Pancreas (tissue), 10 donors: ENCODE measurements at regions not wholly inside any gene's neighbourhood (a gene's known extent, or its start where the extent isn't known, plus 50 kb on each side); places are given as distances from the start of the nearest gene placed in this dataset.
"Not testable (repeated sequence)": the region's sequence is repeated elsewhere in the genome, so short reads cannot be mapped to it uniquely, and the experiment has no call there.

Source experiments
- ATAC-seq, 4 donors: fragments of 200-7000 bp; cut with Tn5 transposase; one replicate each; pipeline versions ENCODE4 v1.8.0 to v1.9.1; 2020; ENCODE audit warnings: mild to moderate bottlenecking in 4 of 4, moderate library complexity in 4 of 4
- DNase-seq, 6 donors: peaks; one replicate each; pipeline ENCODE4 v3.0.0-alpha.2; 2020
- FAIRE-seq: peaks from 2 replicates; lab custom pipeline; 2012; peaks lifted over from hg19 to GRCh38; lab: Jason Lieb, UNC
- H3K27ac ChIP-seq, 4 donors: fragments of 200-600 bp; sonication (generic); 1 replicate in 3 of 4; 2 replicates in 1 of 4; pipeline versions ENCODE4 v1.5.0 to v1.8.0; 2020
- H3K27me3 ChIP-seq, 4 donors: fragments of 200-600 bp; one replicate each; pipeline ENCODE4 v1.8.0; 2021
- H3K36me3 ChIP-seq, 3 donors: fragments of 200-600 bp; sonication (generic) in 1 of 3; one replicate each; pipeline versions ENCODE4 v1.5.0 to v1.8.0; 2020 to 2021
- H3K4me1 ChIP-seq, 3 donors: fragments of 200-600 bp; one replicate each; pipeline ENCODE4 v1.8.0; 2021
- H3K4me3 ChIP-seq, 4 donors: fragments of 200-600 bp; sonication (generic) in 2 of 4; one replicate each; pipeline versions ENCODE4 v1.5.0 to v1.8.0; 2020 to 2021
- H3K9me3 ChIP-seq, 4 donors: fragments of 200-600 bp; one replicate each; pipeline ENCODE4 v1.8.0; 2021
- CTCF ChIP-seq, 4 donors: fragments of 200-600 bp; sonication (generic) in 3 of 4; IDR thresholded peaks; one replicate each; pipeline versions ENCODE4 v1.5.0 to v1.8.0; 2021; ENCODE audit warnings: antibody characterized with exemption in 4 of 4
- WGBS, 2 donors: extraction: QIAGEN DNeasy Blood & Tissue Kit; methylation state at CpG; one replicate each; pipeline ENCODE4 v1.1.7; 2013; 5-methylcytosine and 5-hydroxymethylcytosine counted together
- intact Hi-C, 3 donors: fragments of 100-400 bp; cut with DNase I; formaldehyde crosslinking; loops; one replicate each; pipeline versions ENCODE4 v1.11.1 to v1.14.2; 2022
- donor health status: healthy with polysubstance abuse.
- donor health status: DM: no; HTN: no; CAD: no; lungs with moderate emphysema.
- donor health status: DM: no; HTN: no; CAD: no.
- donor health status: control.
- donor health status: control.
- donor health status: Bipolar disorder and iron deficiency.
- donor health status: DM: yes; HTN: yes; CAD: no.
- donor health status: DM: no; HTN: no; CAD: no.
- donor health status: DM: no; HTN: no; CAD: no.
- donor health status: DM: yes; HTN: yes; CAD: no.

- no peak for DNase-seq
- no peak overlapping the region for H3K27ac ChIP-seq
- no peaks in the 10 kb centered on the region for H3K36me3 ChIP-seq
- FAIRE-seq: no peak
- 41 to 50% methylated on average over 2 of the region's 2 CpGs for WGBS, 2 donors
- H3K27me3 ChIP-seq: no peaks in the 10 kb centered on the region
- intact Hi-C loops: no loop called here
- peaks cover 0 to 6% (median 0%) of the 10 kb centered on the region in 3 donors for H3K4me1 ChIP-seq
- H3K9me3 ChIP-seq: no peaks in the 10 kb centered on the region
- ATAC-seq: no peak
- H3K4me3 ChIP-seq: no peak overlapping the region
- no peak for TF ChIP-seq CTCF (IDR thresholded peaks at IDR 0.05)
Observed at GRCh38 chr21:15669247-15669646, 60.5 kb upstream of the USP25 start.

- 82 to 85% methylated on average over 3 of the region's 3 CpGs for WGBS, 2 donors
- intact Hi-C loops: no loop called here
- Histone ChIP-seq H3K27me3 (no peaks in the 10 kb centered on the region), H3K4me3 (no peak overlapping the region), H3K9me3 (no peaks in the 10 kb centered on the region), H3K36me3 (no peaks in the 10 kb centered on the region), H3K27ac (no peak overlapping the region), H3K4me1 (peaks cover 0 to 6% (median 0%) of the 10 kb centered on the region in 3 donors)
- FAIRE-seq (no peak), ATAC-seq (no peak), DNase-seq (no peak)
- TF ChIP-seq CTCF (IDR thresholded peaks at IDR 0.05): no peak
Observed at GRCh38 chr21:15671188-15671587, 58.6 kb upstream of the USP25 start.

GRCh38 chr21:15672578-15672977 is 57.2 kb upstream of the USP25 start:
- H3K27me3 ChIP-seq, H3K9me3 ChIP-seq, H3K36me3 ChIP-seq, H3K4me1 ChIP-seq, intact Hi-C loops, H3K4me3 ChIP-seq, ATAC-seq, FAIRE-seq, H3K27ac ChIP-seq, DNase-seq: not testable (repeated sequence)
- WGBS, 2 donors: 96 to 99% methylated on average over 15 of the region's 15 CpGs

- H3K36me3 ChIP-seq: no peaks in the 10 kb centered on the region
- H3K9me3 ChIP-seq: no peaks in the 10 kb centered on the region
- H3K27ac ChIP-seq: no peak overlapping the region
- 84 to 91% methylated on average over 1 of the region's 1 CpG for WGBS, 2 donors
- no peak for DNase-seq
- H3K4me3 ChIP-seq: no peak overlapping the region
- intact Hi-C loops: no loop called here
- no peak for ATAC-seq
- no peaks in the 10 kb centered on the region for H3K4me1 ChIP-seq
- H3K27me3 ChIP-seq: no peaks in the 10 kb centered on the region
- FAIRE-seq: no peak
- TF ChIP-seq CTCF (IDR thresholded peaks at IDR 0.05): no peak
Observed at GRCh38 chr21:15676935-15677334, 52.8 kb upstream of the USP25 start.

GRCh38 chr21:15679630-15680029 is 50.2 kb upstream of the USP25 start:
- H3K4me1 ChIP-seq: no peaks in the 10 kb centered on the region
- DNase-seq: no peak
- no peak for ATAC-seq
- no peaks in the 10 kb centered on the region for H3K27me3 ChIP-seq
- no peak overlapping the region for H3K4me3 ChIP-seq
- no peaks in the 10 kb centered on the region for H3K9me3 ChIP-seq
- H3K27ac ChIP-seq: no peak overlapping the region
- no peak for TF ChIP-seq CTCF (IDR thresholded peaks at IDR 0.05)
- H3K36me3 ChIP-seq: no peaks in the 10 kb centered on the region
- FAIRE-seq: no peak
- intact Hi-C loops: no loop called here
- 69 to 76% methylated on average over 8 of the region's 8 CpGs for WGBS, 2 donors
